ENCODE measurements at regions not wholly inside any gene's neighbourhood (a gene's known extent, or its start where the extent isn't known, plus 50 kb on each side); places are given as distances from the start of the nearest gene placed in this dataset.

GRCh38 chr6:164792666-164793065 is 516.7 kb downstream of the C6orf118 start:
- no peak for TF ChIP-seq EZH2phosphoT487 (IDR thresholded peaks at IDR 0.05; ENCODE audit: low read length)
- no peak for TF ChIP-seq CTCF (IDR thresholded peaks at IDR 0.05; ENCODE audit: low read length)
- no peak for TF ChIP-seq EZH2 (optimal IDR thresholded peaks at IDR 0.05; ENCODE audit: low read depth, low read length)

Measured in MM.1S (cell line).